ENCODE measurements at regions not wholly inside any gene's neighbourhood (a gene's known extent, or its start where the extent isn't known, plus 50 kb on each side); places are given as distances from the start of the nearest gene placed in this dataset.

DNA sequence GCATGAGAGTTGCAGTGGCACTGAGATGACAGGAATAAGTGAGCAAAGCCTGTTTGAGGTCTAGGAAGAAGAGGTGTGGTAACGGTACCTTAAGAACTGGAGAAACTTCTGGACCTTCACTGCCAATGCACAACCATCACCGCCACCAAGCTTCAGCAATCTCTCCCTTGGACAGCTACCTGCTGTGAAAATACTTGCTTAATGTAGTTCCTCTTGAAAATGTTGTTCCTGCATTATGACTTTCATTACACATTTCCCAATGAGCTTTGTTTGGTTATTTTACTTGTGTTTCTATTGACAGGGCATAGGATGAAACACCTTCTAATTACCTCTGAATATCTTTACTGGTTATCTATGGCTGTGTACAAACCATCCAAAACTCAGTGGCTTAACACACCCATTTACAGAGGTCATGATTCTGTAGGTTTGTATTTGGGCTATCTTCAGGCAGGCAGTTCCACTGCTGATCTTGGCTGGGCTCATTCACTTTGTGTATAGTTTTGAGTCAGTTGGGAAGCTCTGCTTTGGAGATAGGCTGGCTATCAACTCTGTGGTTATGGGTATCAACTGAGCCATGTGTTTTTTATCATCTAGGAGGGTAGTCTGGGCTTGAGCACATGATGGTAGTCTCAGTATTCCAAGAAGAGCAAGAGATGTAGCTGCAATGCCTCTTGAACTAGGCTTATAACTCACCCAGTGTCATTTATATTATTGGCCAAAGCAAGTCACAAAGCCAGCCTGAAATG, 149.4 kb downstream of the ELAVL4 start:
- no peak for ATAC-seq
- intact Hi-C loops (cut with DNase I) = no loop called here
- no peak for DNase-seq (ENCODE audit: low spot score)

DNA sequence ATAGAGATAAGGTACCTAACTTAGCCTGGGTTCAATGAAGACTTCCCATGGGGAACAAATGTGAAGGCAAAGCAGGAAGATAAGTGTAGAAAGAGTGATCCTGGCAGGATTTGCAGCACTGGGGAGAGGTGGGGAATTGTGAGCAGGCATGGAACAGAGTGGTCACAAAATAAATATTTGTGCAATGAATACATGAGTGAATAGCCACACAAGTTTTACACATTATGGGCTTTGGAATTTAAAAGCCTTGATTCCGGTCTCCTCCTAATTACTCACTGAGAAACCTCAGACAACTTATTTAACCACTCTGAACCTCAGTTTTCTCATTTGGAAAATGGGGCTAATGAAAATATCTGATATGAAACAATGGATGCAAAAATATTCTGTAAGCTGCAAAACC, 148.3 kb downstream of the ELAVL4 start:
- ATAC-seq (no peak), DNase-seq (ENCODE audit: low spot score) (no peak)
- intact Hi-C loops (cut with DNase I) = no loop called here

Measured in sciatic nerve (tissue), 2 donors.